ENCODE measurements at regions not wholly inside any gene's neighbourhood (a gene's known extent, or its start where the extent isn't known, plus 50 kb on each side); places are given as distances from the start of the nearest gene placed in this dataset.

DNA sequence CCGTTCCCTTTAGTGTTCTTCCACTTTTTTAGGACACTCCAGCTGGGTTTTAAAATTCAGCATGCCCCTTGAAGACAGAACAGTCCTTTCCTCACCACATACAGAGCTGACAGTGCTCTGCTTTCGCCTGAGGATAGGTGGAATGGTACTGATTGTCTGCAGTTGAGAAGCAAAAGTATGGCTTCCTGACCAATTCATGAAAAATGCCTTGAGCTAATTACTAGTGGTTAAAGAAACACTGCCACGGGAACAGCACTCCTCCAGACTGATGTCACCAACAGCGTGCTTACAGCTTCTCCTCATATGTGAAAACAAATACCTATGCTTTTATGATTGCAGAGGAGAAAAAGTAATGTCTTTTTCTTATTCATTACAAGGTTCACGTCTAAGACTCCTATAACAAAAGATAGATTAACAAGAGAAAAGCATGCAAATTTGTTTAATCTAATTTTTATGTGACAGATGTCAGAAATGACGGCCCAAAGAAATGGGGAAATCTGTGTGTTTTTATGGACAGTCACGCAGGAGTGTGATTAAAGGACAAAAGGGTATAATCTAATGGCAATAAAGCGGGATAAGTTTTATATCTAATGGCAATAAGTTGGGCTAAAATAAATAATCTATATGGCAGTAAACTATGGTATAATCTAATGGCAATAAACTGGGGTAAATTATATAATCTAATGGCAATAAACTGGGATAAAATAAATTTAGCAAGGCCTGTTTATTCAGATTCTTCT lies 123.4 kb upstream of the ARHGAP42 start:
- DNase-seq (ENCODE audit: low spot score): no peak
- H3K27ac ChIP-seq: no peak overlapping the region

GRCh38 chr11:100573911-100574513 lies 113.1 kb upstream of the ARHGAP42 start:
- no peaks in the 10 kb centered on the region for H3K27me3 ChIP-seq
- H3K36me3 ChIP-seq: no peaks in the 10 kb centered on the region
- H3K4me3 ChIP-seq: no peak overlapping the region
- TF ChIP-seq CTCF (IDR thresholded peaks at IDR 0.05): no peak
- no peaks in the 10 kb centered on the region for H3K4me1 ChIP-seq
- no peak for DNase-seq (ENCODE audit: low spot score)
- no peaks in the 10 kb centered on the region for H3K9me3 ChIP-seq
- no peak overlapping the region for H3K27ac ChIP-seq

More for the DNA sequence above, 123.4 kb upstream of the ARHGAP42 start:
- no peaks in the 10 kb centered on the region for H3K27me3 ChIP-seq
- no peaks in the 10 kb centered on the region for H3K36me3 ChIP-seq
- H3K4me1 ChIP-seq: peaks cover 0 to 22% of the 10 kb centered on the region in 2 donors
- H3K9me3 ChIP-seq: no peaks in the 10 kb centered on the region
- no peak overlapping the region for H3K4me3 ChIP-seq
- no peak for TF ChIP-seq CTCF (IDR thresholded peaks at IDR 0.05)

DNA sequence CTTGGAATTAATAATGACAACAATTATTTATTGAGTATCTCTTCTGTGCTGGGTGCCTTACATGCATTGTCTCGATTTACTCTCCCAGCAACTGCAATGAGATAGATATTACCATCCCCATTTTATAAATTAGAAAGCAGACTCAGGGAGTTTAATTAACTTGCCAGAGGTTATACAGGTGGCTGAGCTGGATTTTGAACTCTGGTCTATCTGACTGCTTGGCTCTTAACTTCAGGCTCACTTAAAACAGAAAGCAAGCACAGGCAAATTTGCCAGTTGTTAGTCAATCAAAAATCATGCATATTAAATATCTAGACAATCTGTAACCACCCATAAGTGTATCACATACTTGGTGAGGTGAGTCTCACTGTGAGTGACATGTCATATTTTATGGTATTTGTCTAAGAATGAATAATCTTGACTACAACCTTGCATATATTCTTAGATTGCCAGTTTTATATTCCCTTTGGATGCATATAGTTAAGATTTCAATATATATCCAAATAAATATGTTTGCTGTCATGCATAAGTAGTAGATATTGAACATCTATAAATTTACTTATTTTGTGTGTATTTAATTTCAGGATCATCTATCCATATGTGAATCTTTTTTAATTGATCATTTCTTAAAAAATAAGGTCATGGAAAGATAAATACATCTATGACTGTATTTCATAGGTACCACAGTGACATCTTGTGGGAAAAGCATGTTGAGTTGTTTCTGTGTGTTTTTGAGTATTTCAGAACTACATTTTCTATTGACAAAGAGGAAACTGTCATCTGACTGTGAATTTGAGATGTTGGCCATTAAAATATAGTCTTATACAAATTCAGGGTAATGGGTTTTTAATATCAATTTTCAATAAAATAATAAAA lies 112.0 kb upstream of the ARHGAP42 start:
- no peaks in the 10 kb centered on the region for H3K27me3 ChIP-seq
- TF ChIP-seq CTCF (IDR thresholded peaks at IDR 0.05): peak in 1 of 2 donors; percentile 49
- DNase-seq (ENCODE audit: low spot score): no peak
- H3K9me3 ChIP-seq: no peaks in the 10 kb centered on the region
- no peak overlapping the region for H3K27ac ChIP-seq
- no peaks in the 10 kb centered on the region for H3K36me3 ChIP-seq
- H3K4me1 ChIP-seq: no peaks in the 10 kb centered on the region
- no peak overlapping the region for H3K4me3 ChIP-seq

GRCh38 chr11:100575860-100576717 lies 111.0 kb upstream of the ARHGAP42 start:
- H3K4me3 ChIP-seq: no peak overlapping the region
- no peaks in the 10 kb centered on the region for H3K9me3 ChIP-seq
- H3K4me1 ChIP-seq: no peaks in the 10 kb centered on the region
- H3K27me3 ChIP-seq: no peaks in the 10 kb centered on the region
- peak; percentile 68 to 84 for TF ChIP-seq CTCF (IDR thresholded peaks at IDR 0.05)
- DNase-seq (ENCODE audit: low spot score): no peak
- H3K27ac ChIP-seq: no peak overlapping the region
- H3K36me3 ChIP-seq: no peaks in the 10 kb centered on the region

GRCh38 chr11:100576718-100577021 lies 110.4 kb upstream of the ARHGAP42 start:
- no peak for DNase-seq (ENCODE audit: low spot score)
- H3K27me3 ChIP-seq: no peaks in the 10 kb centered on the region
- no peak overlapping the region for H3K4me3 ChIP-seq
- no peak overlapping the region for H3K27ac ChIP-seq
- no peaks in the 10 kb centered on the region for H3K4me1 ChIP-seq
- H3K36me3 ChIP-seq: no peaks in the 10 kb centered on the region
- peak in 1 of 2 donors; percentile 25 for TF ChIP-seq CTCF (IDR thresholded peaks at IDR 0.05)
- no peaks in the 10 kb centered on the region for H3K9me3 ChIP-seq
